HG03175 (cell line): ENCODE measurements at regions not wholly inside any gene's neighbourhood (a gene's known extent, or its start where the extent isn't known, plus 50 kb on each side); places are given as distances from the start of the nearest gene placed in this dataset.

ENCODE experiments used
- ATAC-seq: cut with Tn5 transposase; IDR thresholded peaks from one replicate; pipeline ENCODE4 v1.9.1; 2021; ENCODE audit warnings: mild to moderate bottlenecking, moderate library complexity; ENCODE audit not compliant: unreplicated experiment

DNA sequence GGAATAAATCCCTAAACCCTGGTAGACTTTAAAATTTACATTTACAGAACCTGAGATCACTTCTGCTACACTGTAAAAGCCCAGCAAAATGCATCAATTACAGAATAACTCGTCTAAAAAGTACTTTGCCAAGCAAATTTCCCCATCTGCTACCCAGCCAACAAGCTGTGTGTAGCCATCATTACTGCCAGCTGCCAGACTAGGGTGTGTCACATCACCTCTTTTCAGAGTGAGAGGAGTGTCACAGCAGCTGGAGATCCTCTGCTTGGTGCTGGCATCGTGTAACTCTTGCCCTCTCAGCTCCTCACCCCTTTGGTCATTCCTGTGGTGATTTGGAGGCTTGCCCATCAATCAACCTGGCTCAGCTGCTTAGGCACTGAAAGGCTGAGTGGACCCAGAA lies 340.4 kb upstream of the MMADHC start:
- no peak for ATAC-seq

DNA sequence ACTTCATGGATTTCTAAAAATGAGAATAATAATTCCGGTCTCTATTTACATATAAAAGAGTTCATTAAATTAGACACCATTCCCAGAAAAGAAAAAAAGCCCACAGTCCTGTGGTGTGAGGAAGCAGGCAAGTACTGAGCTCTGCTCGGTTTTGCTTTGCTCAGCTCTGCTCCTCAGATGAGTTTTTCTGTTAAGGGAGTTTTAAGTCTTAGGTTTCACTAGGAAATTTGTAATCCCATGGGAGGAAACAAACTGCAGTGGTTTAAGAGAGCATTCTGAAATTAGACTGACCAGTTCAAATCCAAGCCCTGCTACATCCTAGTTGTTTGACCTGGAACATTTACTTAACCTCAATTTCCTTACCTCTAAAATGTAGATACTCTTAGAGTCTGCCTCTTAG lies 338.6 kb upstream of the MMADHC start:
- no peak for ATAC-seq

DNA sequence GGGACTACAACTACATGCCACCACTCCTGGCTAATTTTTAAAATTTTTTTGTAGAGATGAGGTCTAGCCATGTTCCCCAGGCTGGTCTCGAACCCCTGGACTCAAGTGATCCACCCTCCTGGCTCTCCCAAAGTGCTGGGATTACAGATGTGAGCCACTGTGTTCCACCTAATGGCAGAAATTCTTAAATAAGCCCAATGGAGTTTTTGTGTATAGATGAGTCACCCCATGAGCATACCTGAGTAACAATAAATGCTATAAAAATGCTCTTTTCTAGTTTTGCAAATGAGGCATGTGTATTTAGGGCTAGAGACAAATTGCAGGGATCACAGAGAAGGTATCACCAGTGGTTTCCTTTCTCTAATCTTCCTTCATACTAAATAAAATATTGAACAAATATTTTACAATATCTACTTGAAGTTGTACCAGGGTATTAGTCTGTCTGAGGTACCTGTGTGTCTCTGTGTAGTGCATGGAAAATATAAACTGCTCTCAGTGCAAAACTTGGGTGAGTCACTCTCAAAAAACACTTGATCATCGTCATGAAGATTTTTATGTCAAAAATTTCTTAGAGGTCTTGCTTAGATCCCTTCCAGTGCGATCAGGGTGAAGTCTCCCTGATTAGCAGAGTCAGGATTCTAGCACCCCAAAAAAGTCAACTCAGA lies 337.1 kb upstream of the MMADHC start:
- ATAC-seq, result no peak

DNA sequence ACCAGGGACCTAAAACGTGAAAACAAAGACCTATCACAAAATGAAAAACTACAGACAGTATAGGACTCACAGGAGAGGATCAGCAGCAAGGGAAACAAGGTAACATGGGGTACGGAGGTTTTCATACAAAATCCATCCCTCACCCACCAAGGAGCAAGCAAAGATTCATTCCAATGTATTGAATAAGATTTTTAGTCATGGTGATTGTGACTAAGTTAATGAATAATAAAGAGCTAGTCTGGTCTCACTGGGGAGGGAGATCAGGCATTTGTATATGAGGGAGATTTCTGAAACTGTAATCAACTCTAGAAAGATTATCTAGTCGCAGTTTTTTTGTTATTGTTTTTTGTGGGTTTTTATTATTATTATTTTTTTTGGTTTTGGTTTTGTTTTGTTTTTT lies 336.5 kb upstream of the MMADHC start:
- no peak for ATAC-seq

DNA sequence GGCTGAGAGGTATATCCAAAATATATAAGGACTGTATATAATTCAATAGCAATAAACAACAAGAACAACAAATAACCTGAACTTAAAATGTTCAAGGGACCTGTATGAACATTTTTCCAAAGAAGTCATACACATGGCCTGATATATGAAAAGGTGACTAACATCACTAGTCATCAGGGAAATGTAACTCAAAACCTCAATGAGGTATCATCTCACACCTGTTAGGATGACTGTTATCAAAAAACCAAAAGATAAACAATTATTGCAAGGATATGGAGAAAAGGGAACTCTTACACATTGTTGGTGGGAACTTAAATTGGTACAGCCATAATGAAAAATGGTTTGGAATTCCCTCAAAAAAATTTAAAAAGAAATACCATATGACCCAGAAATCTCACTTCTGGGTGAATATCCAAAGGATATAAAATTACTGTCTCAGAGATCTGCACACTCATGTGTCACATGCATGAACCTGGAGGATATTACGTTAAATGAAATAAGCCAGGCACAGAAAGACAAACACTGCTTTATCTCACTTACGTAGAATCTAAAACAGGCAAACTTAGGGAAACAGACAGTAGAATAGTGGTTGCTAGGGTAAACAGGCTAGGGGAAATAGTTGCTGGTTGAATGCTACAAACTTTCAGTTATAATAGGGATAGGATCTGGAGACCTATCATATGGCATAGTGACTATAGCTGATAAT lies 334.5 kb upstream of the MMADHC start:
- ATAC-seq, result no peak

DNA sequence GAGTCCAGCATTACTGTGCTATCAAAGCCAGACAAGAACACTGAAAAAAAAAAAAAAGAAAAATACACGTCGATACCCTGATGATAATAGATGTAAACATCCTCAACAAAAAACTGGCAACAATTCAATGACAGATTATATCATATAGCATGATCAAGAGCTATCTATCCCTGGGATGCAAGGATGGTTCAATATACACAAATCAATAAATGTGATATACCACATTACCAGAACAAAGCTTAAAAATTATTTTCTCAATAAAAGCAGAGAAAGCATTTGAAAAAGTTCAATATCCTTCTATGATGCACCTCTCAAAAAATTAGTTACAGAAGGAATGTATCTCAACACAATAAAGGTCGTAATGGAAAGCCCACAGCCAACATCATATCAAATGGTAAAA lies 332.8 kb upstream of the MMADHC start:
- no peak for ATAC-seq

DNA sequence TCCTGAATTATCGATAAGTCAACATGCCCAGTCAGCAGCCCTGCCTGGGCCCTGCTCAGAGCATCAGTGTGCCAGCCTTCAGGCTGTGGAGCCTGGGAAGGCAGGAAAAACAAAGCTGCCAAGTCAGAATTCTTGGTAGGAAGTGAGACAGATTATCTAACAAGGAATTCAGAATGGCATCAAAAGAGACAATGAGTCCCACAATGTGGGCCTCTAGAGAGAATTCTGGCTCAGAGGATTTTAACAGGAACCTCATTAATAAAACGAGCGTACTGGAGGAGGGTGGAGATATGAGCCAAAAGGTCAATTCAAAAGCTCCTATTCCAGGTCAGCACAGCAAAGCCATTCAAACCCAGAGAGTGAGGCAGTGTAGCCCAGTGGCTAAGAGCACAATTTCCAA lies 327.6 kb upstream of the MMADHC start:
- no peak for ATAC-seq

DNA sequence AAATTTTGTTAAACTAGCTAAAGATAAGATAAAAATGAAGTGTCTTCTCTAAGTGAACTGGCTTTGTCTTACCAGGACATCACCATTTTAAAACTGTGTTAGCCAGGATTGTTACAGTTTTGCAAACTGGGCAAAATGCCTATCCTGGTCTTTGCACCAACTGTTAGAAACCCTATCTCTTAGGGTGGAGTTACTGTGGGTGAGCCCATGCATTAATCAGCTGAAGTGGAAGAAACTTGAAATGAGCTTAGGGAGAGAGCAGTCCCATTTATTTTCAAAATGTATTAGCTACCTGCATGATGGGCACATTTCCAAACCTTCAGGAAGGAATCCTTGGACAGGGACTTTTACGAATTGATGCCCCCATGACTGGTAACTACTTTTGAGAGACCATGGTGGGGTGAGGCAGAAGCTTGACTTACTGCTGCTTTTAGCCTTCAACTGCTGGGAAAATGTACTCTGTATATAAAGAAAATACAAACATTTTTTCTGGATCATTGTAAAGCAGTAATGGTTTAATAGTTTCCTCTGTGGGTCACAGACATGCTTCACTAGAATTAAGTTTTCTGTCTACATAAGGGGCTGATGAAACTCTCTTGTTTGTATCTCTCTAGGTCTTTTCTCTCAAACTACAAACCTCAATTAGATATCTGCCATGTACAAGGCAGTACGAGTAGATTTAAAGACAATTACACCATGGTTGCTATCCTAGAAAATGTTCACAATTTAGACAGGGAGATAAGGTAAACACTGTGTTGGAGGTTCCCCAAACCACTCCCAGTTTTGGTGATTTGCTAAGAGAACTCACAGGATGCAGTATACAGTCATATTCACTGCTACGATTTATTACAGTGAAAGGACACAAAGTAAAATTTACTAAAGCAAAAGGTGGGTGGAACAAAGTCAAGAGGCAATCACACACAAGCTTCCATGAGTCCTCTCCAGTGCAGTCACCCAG lies 321.4 kb upstream of the MMADHC start:
- no peak for ATAC-seq

DNA sequence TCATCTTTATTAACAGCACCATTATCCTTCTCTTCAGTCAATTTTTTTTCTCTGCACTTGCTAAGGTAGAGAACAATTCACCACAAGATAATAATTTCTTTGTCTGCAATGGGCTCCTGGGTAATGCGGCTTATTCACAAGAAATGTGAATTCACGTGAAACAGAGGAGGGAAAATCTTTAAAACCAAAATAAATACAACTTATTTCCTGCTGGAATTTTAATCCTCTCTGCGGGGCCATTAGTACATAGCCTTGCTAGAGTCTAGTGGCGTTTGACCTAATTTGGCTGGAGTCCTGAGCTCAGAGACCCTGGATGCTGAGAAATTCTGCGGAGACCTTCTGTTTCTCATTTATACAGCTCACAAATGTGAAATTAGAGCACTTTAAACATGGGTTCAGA lies 319.3 kb upstream of the MMADHC start:
- ATAC-seq, result no peak

DNA sequence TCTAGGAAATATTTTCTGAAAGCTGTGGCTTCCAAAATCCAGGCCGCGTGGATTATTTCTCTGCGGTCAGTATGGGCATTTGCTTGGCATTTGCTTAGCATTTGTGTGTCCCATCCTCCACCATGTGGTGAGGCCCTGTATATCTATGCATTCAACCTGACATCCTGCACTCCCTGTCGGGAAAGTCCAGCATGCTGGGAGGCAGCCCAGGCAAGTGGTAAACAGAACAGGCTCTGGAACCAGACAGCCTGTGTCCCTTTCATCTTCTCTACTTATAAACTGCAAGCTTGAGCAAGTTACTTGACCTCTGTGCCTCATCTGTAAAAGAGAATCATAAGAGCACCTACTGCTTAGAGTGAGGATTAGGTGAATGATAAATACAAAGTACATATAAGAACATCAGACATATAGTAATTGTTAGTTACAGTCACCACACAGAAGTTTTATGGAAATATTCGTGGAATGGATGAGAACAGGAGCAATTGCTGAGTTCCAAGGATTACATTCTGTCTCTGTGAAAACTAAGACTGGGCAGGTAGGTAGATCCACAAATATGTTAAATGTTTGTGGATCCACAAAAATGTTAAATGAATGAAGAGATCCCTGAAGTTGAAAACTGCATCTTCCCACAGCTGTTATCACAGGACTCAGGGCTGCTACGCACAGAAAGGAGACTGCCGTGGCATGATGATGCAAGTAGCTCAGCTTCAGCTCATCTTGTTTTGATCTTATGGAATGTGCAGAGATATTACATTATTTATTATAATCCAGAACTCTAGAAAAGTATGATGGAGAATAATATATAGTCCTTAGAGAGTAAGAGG lies 317.0 kb upstream of the MMADHC start:
- no peak for ATAC-seq

DNA sequence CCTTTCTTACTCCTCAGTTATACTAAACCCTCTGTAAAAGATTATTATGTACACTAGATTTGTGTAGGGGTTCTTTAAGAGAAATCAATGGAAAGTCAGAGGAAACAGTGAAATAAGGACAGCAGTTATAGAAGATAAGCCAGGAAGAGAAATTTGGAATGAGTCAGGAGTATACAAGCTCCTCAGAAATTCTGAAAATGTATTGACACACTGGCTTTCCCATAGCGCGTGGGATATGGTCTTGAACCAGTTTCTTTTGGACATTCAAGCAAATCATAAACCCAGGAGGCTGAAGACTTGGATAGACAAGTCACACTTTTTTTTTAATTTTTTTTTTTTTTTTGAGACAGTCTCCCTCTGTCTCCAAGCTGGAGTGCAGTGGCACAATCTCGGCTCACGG lies 316.1 kb upstream of the MMADHC start:
- no peak for ATAC-seq

DNA sequence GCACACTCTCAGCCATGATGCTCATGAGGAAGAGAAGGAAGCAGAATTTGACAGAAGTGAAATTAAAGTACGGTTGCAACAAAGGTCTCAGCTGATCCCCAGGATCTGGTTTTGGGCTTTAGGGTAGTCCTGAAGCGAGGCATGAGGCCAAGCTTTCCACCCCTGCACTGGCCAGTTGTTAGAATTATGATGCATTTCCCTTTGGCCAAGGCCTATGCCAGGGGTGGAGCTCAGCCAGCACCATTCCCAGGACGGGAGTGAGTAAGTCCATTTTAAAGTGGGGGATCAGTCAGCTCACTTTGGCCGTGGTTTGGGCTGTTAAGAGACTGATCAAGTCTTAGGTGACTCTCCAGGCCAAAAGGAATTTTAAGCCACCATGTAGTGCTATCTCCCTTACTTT lies 314.5 kb upstream of the MMADHC start:
- ATAC-seq, result no peak

DNA sequence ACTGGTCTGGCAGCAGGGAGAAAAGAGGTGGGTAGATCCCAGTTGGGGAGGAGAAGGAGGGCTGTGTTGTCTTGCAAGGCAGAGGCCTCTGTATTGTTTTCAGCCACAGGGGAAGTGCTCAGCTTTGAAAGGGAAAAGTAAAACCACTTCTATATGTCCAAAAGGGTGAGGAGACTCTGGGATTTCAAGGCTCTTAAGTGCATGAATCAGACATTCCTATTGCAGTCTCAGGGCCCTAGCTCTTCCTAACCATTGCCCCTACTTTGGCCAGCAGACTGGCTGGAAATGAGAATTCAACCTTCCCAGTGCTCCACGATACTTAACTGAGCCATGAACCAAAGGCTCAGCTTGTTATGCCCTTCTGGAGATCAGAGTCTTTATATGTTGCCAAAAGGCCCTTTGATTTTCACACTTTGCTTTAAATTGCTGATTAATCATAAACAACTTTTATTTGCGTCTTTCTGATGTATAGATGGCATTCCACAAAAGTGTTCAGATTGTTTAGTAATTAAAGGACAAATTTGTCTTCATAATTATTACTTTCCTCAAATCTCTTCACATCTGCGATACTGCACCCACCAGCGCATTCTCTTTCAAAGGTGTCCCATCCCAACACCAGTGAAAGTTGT lies 313.8 kb upstream of the MMADHC start:
- no peak for ATAC-seq

DNA sequence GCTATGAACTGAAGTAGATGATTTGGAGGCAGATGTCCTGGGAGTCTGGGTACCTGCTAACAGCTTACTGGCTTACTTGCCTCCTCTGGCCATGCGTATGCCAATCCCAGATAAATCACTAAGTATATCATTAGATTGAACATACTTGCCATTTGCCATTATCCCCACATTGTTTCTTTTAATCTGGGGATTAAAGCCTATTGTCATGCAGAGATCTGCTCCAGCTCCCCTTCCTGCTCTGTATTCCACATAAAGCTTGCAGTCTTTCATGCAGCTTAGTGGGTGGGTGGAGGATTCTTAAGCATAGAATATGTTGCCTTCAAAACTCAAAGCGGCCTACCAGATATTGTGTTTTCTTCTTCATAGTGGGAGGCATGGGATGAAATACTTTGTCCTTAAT lies 311.8 kb upstream of the MMADHC start:
- no peak for ATAC-seq

DNA sequence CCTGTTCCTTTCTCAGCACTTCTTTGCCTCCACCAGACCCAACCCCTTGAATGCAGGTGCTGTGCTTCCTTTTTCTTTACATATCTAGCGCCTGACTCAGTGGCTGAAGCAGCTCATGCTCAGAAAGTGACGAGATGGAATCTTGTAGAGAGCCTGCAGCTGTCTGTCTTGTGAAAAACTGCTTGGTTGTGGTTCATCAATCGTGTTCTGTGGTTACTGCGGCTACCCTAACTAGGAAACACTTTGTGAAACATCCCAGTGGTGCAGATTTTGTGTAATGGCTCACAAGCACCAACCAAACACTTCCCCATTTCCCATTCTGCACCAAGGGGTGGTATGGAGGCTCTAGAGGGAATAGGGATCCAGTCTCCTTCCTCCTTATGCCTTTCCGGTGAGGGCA lies 307.2 kb upstream of the MMADHC start:
- ATAC-seq, result no peak

DNA sequence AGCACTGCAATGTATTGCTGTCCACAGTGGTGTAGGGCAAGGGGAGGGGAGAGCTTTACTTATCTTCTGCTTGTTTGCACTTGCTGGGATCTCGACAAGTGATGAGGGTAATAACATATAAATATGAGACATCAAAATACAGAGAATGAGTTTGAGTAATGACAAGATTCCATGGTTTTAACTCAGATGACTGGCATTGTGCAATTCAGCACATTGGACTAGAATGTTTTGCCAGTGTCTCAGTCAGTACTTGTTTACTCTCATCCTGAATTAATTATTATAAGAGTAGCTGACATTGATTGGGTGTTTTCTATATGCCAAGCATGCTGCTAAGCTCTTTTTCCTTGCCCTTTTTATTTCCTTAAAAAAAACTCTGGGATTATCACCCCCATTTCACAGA lies 306.7 kb upstream of the MMADHC start:
- ATAC-seq, result no peak

DNA sequence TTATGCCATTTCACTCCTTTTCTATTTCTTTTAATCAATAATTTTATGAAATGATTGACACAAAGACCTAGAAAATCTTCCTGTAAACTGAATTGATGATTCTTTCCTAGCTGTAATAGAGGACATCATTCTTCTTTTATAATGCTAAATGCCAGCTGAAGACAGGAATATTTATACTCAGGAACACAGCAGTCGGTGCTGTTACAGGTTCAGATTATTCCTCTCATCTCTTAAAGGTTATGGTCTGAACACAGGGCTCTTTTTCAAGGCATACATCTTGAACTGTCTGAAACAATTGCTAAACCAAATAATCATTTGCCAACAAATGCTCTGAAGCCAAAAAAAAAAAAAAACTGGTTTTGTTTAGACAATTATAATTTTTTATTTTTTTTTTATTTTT lies 305.0 kb upstream of the MMADHC start:
- ATAC-seq, result no peak

DNA sequence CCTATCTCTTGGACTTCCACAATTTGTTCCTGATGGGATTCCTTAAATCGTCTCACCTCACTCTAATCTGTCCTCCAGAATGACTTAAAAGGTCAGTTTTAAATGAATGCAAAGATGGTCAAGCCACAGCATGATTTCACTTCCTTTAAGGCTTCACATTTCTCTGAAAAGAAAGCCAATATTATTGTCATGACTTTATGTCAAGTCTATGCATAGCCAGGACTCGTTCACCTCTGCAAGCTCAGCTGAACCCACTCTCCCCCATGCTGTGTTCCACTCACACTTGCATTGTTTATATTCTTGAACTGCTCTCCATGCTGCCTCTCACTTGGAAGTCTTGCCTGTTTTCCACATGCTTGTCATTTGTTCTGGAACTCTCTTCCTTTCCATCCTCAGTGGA lies 298.4 kb upstream of the MMADHC start:
- ATAC-seq, result no peak

DNA sequence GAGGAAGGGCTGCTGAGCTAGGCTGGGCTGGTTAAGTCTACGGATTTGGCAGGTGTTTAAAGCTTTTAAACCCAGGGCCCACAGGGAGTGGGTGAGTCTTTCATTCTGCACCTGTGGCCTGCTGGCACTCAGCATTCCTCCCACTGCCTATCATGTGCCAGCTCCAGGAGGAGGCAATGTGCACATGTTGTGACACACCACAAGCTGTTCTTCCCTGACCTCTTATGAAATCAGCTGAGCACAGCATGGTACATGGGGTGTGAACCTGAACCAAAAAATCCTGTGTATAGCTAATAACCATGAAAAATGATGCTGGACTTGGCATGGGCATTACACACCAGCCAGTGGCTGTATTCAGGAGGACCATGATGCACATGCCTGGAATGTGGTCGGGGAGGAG lies 297.9 kb upstream of the MMADHC start:
- ATAC-seq, result no peak

DNA sequence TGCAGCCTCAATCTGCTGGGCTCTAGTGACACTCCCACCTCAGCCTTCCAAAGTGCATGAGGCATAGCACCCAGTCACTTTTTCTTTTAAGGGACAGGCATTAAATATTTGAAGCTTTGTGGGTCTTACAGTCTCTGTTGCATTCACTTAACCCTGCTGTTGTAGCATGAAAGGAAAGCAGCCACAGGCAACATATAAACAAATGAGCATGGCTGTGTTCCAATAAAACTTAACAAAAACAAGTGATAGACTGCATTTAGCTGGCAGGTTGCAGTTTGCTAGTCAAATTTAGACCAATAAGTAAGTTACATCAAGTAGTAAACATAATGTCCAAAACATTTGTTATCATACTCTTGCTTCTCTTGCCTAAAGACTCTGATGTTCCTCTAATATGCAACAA lies 297.3 kb upstream of the MMADHC start:
- ATAC-seq, result no peak

DNA sequence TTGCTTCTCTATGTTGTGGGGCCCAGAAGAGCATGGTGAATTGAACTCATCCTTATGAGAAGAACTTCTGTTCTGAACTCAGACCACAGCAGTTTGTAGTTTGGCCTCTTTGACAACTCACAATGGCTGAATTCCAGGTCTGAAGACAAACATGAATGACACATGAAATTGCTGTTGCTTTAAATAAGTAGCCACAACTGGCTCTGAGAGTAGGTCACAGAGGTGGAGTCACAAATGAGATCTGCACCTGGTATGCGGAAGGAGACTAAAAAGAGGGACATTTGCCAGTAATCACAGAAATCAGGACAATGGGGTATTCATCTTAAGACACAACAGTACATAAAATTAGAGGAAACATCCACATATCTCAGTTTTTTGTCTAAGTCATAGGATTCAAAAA lies 290.3 kb upstream of the MMADHC start:
- no peak for ATAC-seq
